GM12891 (cell line): ENCODE measurements at regions not wholly inside any gene's neighbourhood (a gene's known extent, or its start where the extent isn't known, plus 50 kb on each side); places are given as distances from the start of the nearest gene placed in this dataset.

ENCODE experiments used
- POLR2A ChIP-seq: IDR thresholded peaks from 2 replicates; pipeline ENCODE4 v1.6.1; 2011; ENCODE audit warnings: low read depth, low read length, control low read depth
- POLR2AphosphoS5 ChIP-seq: IDR thresholded peaks from 2 replicates; pipeline ENCODE4 v1.6.1; 2011; ENCODE audit warnings: low read depth, low read length, control low read depth
- SPI1 ChIP-seq: IDR thresholded peaks from 2 replicates; pipeline ENCODE4 v1.6.1; 2011; ENCODE audit warnings: low read depth, low read length, control low read depth
- TAF1 ChIP-seq: IDR thresholded peaks from 2 replicates; pipeline ENCODE4 v1.6.1; 2011; ENCODE audit warnings: low read depth, low read length, control low read depth

GRCh38 chr2:65579506-65580235 lies 147.3 kb upstream of the SPRED2 start:
- TF ChIP-seq TAF1 (no peak), POLR2A (no peak), SPI1 (no peak), POLR2AphosphoS5 (no peak)
